DMS114 treated with DMSO at 0.1 percent for 48 hours (cell line): ENCODE measurements at regions not wholly inside any gene's neighbourhood (a gene's known extent, or its start where the extent isn't known, plus 50 kb on each side); places are given as distances from the start of the nearest gene placed in this dataset.

Experiments
- DNase-seq: peaks from one replicate; lab custom pipeline; 2025; ENCODE audit not compliant: unreplicated experiment; lab: John Stamatoyannopoulos, UW

DNA sequence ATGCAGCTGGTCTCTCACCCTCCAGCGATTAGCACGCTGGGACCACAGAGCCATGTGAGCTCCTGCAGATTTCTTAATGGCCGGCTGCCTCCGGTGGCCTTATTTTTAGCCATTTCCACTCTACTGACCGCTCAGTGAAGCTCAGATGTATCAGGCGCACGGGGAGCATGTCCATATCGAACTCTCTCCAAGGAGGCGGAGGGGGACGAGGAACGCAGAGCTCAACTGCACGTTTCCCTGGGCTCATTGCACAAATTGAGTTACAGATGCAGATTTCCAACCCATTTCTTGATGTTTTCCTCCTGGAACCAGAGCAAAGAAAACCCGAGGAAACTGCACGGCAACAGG, 207.1 kb downstream of the CTTN start:
- DNase-seq: no peak

DNA sequence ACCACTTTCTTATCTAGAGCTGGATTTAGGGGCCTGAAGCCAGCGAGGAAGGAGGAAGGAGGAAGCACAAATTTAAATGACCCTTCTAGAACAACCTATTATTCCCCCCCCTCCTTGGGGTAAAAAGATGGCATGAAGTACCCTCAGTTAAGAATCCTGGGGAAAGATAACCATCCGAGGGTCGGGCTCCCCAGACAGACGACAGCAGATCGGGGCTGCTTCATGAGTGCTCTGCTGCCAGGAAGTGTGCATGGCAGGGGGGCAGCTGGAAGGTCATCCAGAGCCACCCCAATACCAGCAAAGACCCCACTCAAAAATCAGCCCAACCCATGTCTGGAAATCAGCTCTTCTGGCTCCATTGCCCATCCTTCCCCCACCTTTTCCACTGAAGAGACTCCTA, 207.5 kb downstream of the CTTN start:
- DNase-seq: no peak

DNA sequence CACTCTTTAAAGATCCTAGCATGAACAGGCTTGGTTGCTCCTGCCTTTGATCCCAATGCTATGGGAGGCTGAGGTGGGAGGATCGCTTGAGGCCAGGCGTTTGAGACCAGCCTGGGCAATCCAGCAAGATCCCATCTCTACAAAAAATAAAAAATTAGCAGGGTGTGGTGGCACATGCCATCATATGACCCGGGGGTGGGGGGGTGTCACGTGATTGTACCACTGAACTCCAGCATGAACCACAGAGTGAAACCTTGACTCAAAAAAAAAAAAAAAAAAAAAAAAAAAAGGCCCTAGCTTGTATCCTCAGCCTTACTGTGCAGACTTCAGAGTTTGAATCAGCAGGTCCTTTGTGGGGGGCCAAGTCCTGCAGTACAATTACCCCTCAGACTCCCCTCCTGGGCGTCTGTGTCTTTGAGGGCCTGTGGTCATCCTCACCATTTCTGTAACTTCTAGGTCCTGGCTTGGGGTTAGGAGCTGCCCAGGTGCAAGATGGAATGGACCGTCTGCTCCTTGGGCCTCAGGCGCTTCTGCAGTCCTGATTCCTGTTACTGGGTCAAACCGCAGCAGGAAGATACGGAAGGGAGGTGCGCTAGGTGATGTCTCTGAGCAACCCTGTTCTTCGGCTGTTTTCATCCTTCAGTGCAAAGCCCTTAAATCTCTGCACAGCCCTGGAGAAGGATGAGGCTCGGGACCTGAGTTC, 208.1 kb downstream of the CTTN start:
- no peak for DNase-seq

GRCh38 chr11:70606951-70607330, 208.6 kb downstream of the CTTN start:
- DNase-seq: no peak

DNA sequence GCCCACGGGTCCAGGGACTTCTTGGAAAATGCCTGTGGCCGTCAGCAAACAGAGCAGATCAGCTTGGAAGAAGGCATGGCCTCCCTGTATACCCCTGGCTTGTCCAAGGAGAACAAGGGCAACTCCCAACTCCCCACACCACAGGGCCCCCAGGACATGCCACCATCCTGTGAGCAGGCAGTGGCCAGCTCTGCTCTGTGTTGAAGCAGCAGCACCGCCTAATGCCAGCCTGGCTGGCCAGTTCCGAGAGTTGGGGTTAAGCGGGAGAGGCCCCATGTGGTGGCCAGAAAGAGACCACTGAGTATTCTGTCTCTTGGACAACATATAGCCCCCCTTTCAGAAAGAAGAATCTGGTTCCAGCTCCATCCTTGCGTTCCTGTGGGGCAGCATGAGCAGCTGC, 209.2 kb downstream of the CTTN start:
- DNase-seq: no peak

GRCh38 chr11:70608568-70609470, 210.5 kb downstream of the CTTN start:
- DNase-seq: no peak

DNA sequence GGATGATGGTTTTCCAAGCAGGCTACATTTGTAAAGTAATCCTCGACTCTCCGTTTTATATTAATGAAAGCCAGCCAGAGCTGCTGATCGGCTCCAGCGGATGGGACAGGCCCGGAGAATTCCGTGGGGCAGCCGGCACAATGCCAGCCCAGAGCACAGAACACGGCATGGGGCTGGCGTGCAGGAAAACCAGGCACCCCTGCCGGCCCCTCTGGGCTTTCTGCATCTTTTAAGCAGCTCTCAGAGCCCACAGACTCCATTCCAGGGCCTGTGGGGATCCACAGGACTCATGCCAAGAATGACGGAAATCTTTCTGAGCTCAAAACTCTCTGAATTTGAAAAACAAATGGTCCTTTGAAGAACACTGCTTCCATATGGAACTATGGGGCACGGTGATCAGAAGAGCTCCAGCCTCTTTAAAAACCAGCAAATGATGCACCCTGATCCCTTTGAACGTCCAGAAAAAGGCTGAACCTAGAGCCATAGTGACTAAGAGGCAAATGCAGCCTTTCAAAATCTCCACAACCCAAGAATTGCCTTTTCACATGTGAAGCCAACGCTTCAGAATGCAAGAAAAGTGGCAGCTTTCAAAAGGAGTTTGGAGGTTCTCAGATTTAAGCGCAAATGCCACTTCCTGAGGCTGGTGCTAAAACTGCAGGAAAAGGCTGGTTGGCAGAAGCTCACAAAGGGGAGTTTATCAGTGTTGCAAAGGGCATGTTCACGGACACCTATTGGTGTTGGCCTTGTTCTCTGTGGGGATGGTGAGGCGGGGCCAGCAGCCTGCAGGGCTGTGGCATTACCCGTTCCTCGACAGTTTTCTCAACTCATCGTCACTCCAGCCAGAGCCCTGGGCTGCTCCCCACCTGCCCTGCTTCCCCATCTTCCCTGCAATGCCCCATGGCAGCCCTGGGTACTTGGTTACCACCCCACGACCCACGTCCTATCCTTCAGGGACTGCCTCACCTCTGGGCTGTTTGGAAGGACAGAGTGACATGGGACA, 212.5 kb downstream of the CTTN start:
- no peak for DNase-seq

DNA sequence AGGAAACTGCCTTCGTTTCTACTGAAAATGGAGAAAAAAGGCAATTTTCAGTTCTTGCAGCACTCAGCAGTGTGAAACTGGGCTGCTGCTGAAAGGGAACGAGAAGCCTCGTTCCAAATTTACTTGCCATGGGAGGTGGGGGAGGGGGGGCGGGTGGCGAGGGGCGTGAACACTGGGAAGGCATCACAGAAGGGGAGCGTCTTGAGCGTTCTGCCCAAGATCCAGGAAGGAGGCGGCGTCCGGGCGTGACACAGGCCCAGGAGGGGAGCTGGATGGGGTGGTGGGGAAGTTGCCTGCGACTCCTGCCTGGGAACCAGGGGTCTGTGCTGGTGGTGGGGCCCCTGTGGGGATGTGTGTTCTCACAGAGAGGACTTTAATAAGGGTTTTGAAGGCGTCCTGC, 213.5 kb downstream of the CTTN start:
- DNase-seq: no peak

- no peak for DNase-seq
These were observed 214.3 kb downstream of the CTTN start for GRCh38 chr11:70612459-70613141.

- DNase-seq: no peak
These were observed 215.8 kb downstream of the CTTN start for GRCh38 chr11:70614034-70614681.

- DNase-seq: no peak
These were observed 216.9 kb downstream of the CTTN start for GRCh38 chr11:70615036-70615875.

DNA sequence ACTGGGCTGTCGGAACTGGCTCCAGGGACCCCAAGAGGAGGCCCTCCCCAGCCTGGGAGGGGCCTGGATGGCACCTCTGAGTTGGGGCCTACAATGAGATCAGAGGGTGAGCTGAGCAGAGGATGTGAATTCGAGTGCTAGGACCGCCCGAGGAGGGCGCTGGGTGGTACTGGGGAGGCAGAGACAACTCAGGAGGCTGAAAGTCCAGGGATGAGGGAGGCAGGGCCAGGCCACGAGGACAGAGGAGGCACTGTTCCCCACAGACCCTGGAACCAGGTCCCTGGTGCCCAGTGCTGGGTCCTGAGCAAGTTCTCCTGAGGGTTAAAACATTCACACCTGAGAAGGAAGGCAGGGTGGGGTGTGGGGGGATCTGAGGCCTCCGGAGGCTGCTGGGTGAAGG, 218.0 kb downstream of the CTTN start:
- no peak for DNase-seq

- no peak for DNase-seq
These were observed 218.8 kb downstream of the CTTN start for GRCh38 chr11:70616938-70617654.

DNA sequence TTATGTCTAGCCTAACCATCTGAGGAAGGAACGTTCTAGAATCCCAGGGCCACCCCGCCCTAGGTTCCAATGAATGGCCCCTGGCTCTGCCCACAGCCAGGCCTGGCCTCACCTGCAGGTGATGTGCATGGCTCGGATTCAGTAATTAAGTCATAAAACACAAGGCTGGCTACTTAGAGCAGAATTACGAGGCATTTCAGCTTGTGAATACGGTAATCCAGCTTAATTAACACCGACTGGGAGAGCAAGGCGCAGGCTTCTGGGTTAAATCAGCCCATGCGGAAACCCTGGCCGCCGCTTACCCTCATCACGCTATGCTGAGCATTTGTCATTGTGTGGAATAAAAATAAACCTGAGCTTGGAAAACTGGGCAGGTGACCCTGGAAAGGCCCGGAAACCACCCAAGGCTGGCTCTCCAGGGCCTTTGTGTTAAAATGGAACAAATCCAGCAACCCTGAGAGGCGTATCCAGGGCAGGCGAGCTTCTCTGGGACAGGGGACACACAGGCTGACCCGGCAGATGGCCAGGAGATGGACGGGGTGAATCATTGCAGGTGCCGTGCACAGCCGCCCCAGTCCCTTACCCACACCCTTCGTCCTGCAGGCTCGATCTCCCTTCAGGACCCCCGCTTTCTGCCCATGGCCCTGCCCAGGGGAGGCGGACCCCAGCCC, 220.2 kb downstream of the CTTN start:
- DNase-seq: no peak

DNA sequence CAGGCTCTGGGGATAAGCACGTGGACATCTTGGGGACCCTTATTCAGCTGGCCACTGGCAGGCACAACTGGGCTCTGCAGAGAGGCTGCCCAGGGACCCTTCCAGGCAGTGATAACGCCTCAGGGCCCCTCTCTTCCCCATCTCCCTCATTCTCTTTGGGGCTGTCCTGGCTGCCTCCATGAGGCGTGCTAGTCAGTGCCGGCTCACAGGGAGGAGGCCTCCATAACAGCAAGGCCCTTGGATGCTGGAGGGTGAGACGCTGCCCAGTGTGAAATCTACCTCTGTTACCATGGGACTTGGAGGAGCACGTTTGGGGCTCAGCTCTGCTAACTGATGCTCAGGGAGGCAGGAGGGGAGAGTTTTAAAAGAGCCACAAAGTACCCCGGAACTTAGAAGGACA, 221.3 kb downstream of the CTTN start:
- no peak for DNase-seq

GRCh38 chr11:70620510-70621184, 222.3 kb downstream of the CTTN start:
- no peak for DNase-seq

- DNase-seq: no peak
These were observed 222.9 kb downstream of the CTTN start for GRCh38 chr11:70621241-70621640.

- no peak for DNase-seq
These were observed 223.8 kb downstream of the CTTN start for GRCh38 chr11:70622091-70622490.
